ENCODE measurements at regions not wholly inside any gene's neighbourhood (a gene's known extent, or its start where the extent isn't known, plus 50 kb on each side); places are given as distances from the start of the nearest gene placed in this dataset.
A peak's percentile ranks its signal among the peaks of the same experiment; 100 is the strongest.

DNA sequence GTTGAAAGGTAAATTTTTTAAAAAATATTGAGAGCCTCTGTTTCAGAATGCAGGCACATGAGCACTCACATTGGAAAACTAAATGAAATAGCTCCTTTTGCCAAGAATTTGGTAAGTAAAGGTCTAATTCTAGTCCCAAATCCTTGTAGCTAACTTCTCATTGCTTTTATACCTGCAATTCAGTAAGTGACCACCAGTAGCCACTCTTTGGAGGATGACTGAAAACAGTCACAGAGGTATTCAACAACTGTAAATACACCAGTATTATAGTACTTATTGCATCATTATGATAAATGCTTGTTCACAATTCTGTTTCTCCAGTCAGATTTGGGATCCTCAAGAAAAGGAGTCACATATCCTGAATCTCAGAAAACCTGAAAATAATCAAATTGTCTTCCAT, 562.4 kb upstream of the CDH11 start:
- TF ChIP-seq RFX5 (IDR thresholded peaks at IDR 0.05; ENCODE audit: low read depth, low read length) (no peak), RCOR1 (IDR thresholded peaks at IDR 0.05; ENCODE audit: insufficient replicate concordance, low read length) (no peak), CEBPB (IDR thresholded peaks at IDR 0.05; ENCODE audit: low read depth, low read length) (0 out of 2 replicates have a peak, but pooled peaks have one; percentile 6)
- TF ChIP-seq, protein P1, sequence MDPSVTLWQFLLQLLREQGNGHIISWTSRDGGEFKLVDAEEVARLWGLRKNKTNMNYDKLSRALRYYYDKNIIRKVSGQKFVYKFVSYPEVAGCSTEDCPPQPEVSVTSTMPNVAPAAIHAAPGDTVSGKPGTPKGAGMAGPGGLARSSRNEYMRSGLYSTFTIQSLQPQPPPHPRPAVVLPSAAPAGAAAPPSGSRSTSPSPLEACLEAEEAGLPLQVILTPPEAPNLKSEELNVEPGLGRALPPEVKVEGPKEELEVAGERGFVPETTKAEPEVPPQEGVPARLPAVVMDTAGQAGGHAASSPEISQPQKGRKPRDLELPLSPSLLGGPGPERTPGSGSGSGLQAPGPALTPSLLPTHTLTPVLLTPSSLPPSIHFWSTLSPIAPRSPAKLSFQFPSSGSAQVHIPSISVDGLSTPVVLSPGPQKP (IDR thresholded peaks at IDR 0.05; ENCODE audit: borderline replicate concordance, low read depth, low read length): no peak
- H3K27ac ChIP-seq (ENCODE audit: insufficient read depth, low read length): no peak overlapping the region
- no peaks in the 10 kb centered on the region for H3K79me1 ChIP-seq (ENCODE audit: low read depth in 1 of 2, low read length in 2 of 2)
- DNase-seq (no peak), ATAC-seq (ENCODE audit: low read depth) (no peak)
- H3K36me3 ChIP-seq (ENCODE audit: control insufficient read depth, insufficient read depth, low read length): no peaks in the 10 kb centered on the region
- no peak overlapping the region for H3K56ac ChIP-seq (ENCODE audit: extremely low read depth, insufficient read depth, low read length)
- no peaks in the 10 kb centered on the region for H3K4me1 ChIP-seq (ENCODE audit: control insufficient read depth, insufficient read depth, low read length)
- POLR2A ChIA-PET (ENCODE audit: unreplicated experiment): no interaction called here
- no peaks in the 10 kb centered on the region for H4K20me1 ChIP-seq (ENCODE audit: insufficient read depth, low read length)
- H2BK20ac ChIP-seq (ENCODE audit: low read depth, low read length): no peak overlapping the region
- in situ Hi-C loops (cut with MboI; ENCODE audit: low sequenced_read_pairs) (no loop called here), dilution Hi-C loops (cut with HindIII; ENCODE audit: low sequenced_read_pairs, unreplicated experiment) (no loop called here), intact Hi-C loops (cut with micrococcal nuclease) (no loop called here)
- H2BK5ac ChIP-seq (ENCODE audit: low read depth, low read length, poor library complexity, severe bottlenecking): no peak overlapping the region
- H3K9me3 ChIP-seq (ENCODE audit: control insufficient read depth, insufficient read depth, low read length): 0 out of 2 replicates have a peak, but pooled peaks cover 1% of the 10 kb centered on the region
- H3K27me3 ChIP-seq (ENCODE audit: control insufficient read depth, insufficient read depth, low read length): peaks cover 8% of the 10 kb centered on the region
- H4K5ac ChIP-seq (ENCODE audit: low read depth, low read length): no peak overlapping the region
- H3K23ac ChIP-seq (ENCODE audit: low read depth, low read length): no peak overlapping the region
- CTCF ChIA-PET: interaction anchor here (0.5 kb wide), 1 partner anchor 341 kb away, joined by 3 read pairs; no protein-coding TSS in a partner anchor
- H3K18ac ChIP-seq (ENCODE audit: low read depth, low read length): no peak overlapping the region
- H3K9me1 ChIP-seq (ENCODE audit: insufficient read depth, low read length): no peaks in the 10 kb centered on the region
- H2AFZ ChIP-seq (replicated peaks; ENCODE audit: low read length, poor library complexity): no peak overlapping the region
- no TSS peak for BruUV-seq (replicated peaks)
- no peak overlapping the region for H4K8ac ChIP-seq (ENCODE audit: low read depth in 2 of 2, low read length in 2 of 2)
- H3K9ac ChIP-seq (ENCODE audit: low read depth, low read length): no peak overlapping the region
- H2BK120ac ChIP-seq (ENCODE audit: low read depth, low read length): no peak overlapping the region
- no peak overlapping the region for H3K4me3 ChIP-seq (ENCODE audit: insufficient read depth, low read depth, low read length)
- H3K14ac ChIP-seq (replicated peaks; ENCODE audit: low read depth, low read length): no peak overlapping the region
- no peak overlapping the region for H2AK5ac ChIP-seq (ENCODE audit: low read depth, low read length)
- no peak overlapping the region for H2BK15ac ChIP-seq (ENCODE audit: low read depth, low read length)
- no peak overlapping the region for H3K4ac ChIP-seq (ENCODE audit: low read depth, low read length)
- H4K91ac ChIP-seq (ENCODE audit: insufficient read depth, low read depth, low read length): no peak overlapping the region
- H2AK9ac ChIP-seq (replicated peaks; ENCODE audit: low read depth, low read length, poor library complexity): no peak overlapping the region
- no peak overlapping the region for H3K4me2 ChIP-seq (ENCODE audit: low read depth, low read length)
